GM21737 (cell line): ENCODE measurements at regions not wholly inside any gene's neighbourhood (a gene's known extent, or its start where the extent isn't known, plus 50 kb on each side); places are given as distances from the start of the nearest gene placed in this dataset.

Experiments used
- ATAC-seq: cut with Tn5 transposase; IDR thresholded peaks from one replicate; pipeline ENCODE4 v1.9.1; 2021; ENCODE audit warnings: mild to moderate bottlenecking, moderate library complexity; ENCODE audit not compliant: unreplicated experiment

GRCh38 chr16:73240920-73241319 is 193.0 kb upstream of the ZFHX3 start:
- ATAC-seq: no peak

GRCh38 chr16:73237601-73238000 is 189.7 kb upstream of the ZFHX3 start:
- ATAC-seq: no peak

DNA sequence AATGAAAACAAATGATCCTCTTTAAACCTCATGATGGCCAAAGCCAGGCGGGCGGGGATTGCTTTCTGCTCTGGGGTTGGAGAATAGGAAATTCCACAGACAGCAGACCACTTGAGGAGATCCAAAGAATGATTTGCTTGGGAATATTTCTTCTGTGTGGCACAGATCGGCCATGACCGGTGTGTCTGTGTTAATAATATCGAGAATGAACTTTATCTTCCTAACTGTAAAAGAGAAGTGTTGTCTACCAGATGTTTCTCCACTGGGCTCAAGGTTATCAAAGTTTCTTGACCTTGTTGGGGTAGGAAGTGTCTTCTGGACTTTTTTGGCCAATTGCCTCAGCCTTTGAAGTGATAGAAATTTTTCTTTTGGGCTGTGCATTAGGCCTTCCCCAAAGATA is 186.6 kb upstream of the ZFHX3 start:
- no peak for ATAC-seq

- no peak for ATAC-seq
Observed at GRCh38 chr16:73233846-73234424, 186.0 kb upstream of the ZFHX3 start.

- ATAC-seq: no peak
Observed at GRCh38 chr16:73233329-73233765, 185.4 kb upstream of the ZFHX3 start.

DNA sequence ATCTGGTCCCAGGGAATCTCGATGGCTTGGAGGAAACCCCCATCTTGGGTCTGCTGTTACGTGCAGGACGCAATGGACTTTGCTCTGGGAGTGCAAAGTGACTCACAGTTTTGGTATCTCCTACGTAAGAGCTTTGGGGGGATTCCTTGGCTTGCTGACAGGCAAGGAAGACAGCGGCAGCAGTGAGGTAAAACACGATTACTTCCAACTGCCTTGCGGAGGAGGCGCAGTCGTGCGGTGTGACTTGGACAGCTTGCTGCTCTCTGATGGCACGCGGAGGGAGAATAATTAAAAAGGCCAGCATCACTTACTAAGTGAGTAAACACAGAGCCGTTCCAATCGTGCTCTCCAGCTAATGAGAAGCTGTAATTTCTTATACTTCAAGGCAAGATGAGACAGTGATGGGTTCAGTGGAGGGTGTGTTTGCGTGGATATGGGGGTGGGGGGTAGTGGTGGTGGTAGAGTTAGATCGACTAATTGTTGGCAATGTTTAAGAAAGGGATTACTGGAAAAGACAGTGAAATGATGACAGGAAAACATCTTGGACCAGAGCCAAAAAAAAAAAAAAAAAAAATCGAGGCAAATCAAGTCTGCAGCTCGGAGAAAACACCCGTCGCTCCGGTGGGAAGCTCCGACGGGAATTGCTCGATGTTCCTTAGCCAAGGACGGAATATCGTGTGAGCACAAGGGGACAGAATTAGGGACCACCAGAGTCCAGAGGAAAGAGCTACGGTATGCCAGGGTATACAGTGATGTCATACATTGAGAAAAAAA is 184.8 kb upstream of the ZFHX3 start:
- ATAC-seq: no peak

DNA sequence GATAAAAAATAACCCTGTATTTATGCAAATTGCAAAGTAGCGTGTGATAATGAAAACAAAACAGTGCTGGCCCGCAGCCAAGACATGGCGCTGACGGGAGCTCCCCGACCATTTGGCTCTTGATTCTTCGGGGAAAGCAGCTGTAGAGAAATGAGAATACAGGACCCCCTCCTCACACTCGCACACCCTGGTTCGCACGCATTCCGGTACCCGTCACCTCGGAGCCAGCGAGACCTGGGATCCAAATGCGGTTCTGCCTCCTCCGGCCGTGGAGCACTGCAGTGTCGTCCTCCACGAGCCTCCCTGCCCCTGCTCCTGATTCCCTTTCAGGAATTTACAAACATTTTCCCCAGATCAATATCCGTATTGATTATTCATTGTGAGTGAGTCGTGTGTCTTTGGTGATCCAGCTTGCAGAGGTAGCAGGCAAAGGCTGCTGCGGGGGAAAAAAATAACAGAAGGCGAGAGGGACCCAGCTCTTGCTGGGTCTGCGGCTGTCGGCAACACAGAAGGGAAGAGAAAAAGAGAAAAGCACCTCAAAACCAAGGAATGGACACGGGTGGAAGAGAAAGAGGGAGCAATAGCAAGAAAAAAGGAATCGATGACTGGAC is 184.1 kb upstream of the ZFHX3 start:
- ATAC-seq: no peak

- no peak for ATAC-seq
Observed at GRCh38 chr16:73231379-73231778, 183.5 kb upstream of the ZFHX3 start.

DNA sequence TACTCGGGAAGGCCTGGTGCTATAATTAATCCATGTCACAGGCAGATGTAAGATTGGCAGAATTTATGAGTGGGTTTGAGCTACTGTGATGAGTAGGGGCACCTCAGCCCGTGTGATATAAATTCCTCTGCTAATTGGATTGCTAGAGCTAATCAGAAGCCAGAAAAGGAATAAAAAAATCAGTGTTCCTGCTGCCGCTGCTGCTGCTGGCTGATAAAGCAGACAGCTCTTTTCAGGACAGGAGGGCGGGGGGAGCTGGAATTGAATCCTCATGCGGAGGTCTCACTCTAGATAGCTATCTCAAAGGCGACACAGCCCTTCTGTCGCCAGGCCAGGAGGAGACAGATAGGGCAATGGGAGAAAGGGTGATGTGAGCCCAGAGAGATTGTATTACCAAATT is 182.7 kb upstream of the ZFHX3 start:
- ATAC-seq: no peak

DNA sequence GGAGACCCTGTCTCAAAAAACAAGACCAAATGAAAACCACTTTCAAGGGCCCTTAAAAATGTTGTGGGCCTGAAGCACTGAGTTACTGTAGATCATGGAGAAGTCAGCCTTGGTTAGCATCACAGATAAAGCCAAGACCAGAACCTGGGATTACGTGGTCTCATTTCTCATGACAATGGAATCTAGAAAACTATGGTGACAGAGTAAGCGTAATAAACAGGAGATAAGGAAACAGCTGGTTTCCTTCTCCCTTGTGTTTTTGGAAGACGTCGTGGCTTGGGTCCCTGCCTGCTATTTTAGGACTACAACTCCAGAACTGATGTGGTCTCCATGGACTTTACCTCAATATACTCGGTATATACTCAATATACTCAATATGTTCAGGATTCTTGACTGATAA is 180.7 kb upstream of the ZFHX3 start:
- ATAC-seq: no peak

DNA sequence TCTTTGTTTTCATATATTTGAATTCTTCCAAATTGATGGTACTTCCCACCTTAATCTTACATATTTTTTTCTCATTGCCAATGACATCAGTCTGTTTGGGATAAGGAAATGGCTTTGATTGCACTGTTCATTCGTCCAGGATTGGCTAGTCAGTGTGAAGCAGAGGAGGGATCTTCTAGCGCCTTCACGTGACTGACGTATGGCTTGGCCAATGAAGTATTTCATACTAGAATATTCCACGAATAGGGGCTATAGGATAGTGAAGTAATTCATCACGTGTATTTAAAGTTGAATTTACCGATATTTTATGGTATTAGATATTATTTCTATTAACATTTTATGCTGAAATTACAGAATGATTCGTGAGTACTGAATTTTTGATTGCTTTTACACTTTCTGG is 178.7 kb upstream of the ZFHX3 start:
- no peak for ATAC-seq

- ATAC-seq: no peak
Observed at GRCh38 chr16:73225983-73226382, 178.1 kb upstream of the ZFHX3 start.

GRCh38 chr16:73220836-73221235 is 172.9 kb upstream of the ZFHX3 start:
- ATAC-seq: no peak

GRCh38 chr16:73219176-73219575 is 171.2 kb upstream of the ZFHX3 start:
- ATAC-seq: no peak

- ATAC-seq: no peak
Observed at GRCh38 chr16:73217654-73218053, 169.7 kb upstream of the ZFHX3 start.

DNA sequence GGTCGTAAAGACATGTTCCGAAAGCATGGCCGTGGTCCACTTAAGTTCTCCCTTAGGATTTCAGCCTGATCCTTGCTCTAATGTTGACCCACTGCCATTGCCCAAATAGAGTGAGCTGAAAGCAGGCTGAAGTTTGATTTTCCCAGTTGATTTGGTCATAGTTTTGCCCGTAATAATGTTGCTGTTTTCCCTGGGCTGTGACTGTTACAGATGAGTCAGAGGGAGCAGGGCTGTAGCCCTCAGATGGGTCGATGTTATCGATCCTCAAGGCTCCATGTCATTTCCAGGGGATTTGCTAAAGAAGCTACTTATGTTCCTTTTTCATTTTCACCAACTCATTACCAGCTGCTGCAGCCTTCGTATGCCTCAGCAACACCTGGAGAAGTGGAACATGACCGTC is 169.0 kb upstream of the ZFHX3 start:
- no peak for ATAC-seq

- no peak for ATAC-seq
Observed at GRCh38 chr16:73215678-73216377, 167.9 kb upstream of the ZFHX3 start.

GRCh38 chr16:73214825-73215677 is 167.1 kb upstream of the ZFHX3 start:
- no peak for ATAC-seq

DNA sequence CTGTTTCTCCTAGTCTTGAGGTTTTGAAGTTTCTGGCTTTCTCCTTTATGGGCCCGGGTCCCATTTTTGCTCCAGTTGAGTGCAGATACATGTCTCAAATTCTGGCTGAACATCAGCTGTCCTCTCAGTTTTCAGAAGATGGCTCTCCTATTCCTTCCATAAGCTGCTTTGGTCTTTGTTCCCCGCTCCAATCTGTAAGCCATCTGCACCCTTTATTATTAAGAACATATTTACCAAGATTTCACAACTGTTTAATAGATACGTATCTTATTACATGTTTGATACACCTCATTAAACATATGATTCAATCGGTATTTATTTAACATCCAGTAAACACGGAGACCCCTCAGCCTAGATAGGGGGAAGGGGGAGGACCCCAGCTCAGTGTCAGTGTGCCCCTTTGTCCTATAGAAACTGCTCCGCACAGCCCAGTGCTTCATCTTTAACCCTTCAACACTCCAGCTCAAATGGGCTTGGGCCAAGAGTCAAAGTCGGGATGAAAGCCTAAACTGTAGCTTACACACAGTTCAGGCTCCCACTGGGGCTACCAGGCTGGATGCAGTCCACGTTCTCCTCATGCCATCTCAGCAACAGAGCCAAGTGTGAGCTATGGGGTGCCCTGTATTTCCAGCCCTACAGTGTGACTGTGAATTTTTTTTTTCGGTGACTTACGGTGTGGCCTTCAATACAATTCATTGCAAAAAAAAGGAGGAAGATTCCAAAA is 166.0 kb upstream of the ZFHX3 start:
- ATAC-seq: no peak

GRCh38 chr16:73212431-73212830 is 164.5 kb upstream of the ZFHX3 start:
- no peak for ATAC-seq
